Rectal smooth muscle tissue (tissue), 1 donor: ENCODE measurements at regions not wholly inside any gene's neighbourhood (a gene's known extent, or its start where the extent isn't known, plus 50 kb on each side); places are given as distances from the start of the nearest gene placed in this dataset.

ENCODE experiments used
- H3K27ac ChIP-seq: one replicate; pipeline ENCODE4 v1.7.0; 2013; ENCODE audit warnings: low read depth, low read length, inconsistent platforms
- H3K27me3 ChIP-seq: one replicate; pipeline ENCODE4 v1.7.0; 2013; ENCODE audit warnings: low read length; ENCODE audit not compliant: control insufficient read depth, insufficient read depth
- H3K36me3 ChIP-seq: one replicate; pipeline ENCODE4 v1.7.0; 2013; ENCODE audit warnings: low read length; ENCODE audit not compliant: control insufficient read depth, insufficient read depth
- H3K4me1 ChIP-seq: one replicate; pipeline ENCODE4 v1.7.0; 2013; ENCODE audit warnings: low read length; ENCODE audit not compliant: control insufficient read depth, insufficient read depth
- H3K4me3 ChIP-seq: one replicate; pipeline ENCODE4 v1.7.0; 2013; ENCODE audit warnings: low read length
- H3K9ac ChIP-seq: one replicate; pipeline ENCODE4 v1.7.0; 2013; ENCODE audit warnings: low read length

- Histone ChIP-seq H3K9ac (no peak overlapping the region), H3K27me3 (no peaks in the 10 kb centered on the region)
Measured at GRCh38 chr19:29415507-29415906, 110.3 kb upstream of the VSTM2B start.

GRCh38 chr19:29417048-29417447 is 108.7 kb upstream of the VSTM2B start:
- Histone ChIP-seq H3K27me3 (no peaks in the 10 kb centered on the region), H3K4me3 (no peak overlapping the region), H3K27ac (no peak overlapping the region), H3K36me3 (no peaks in the 10 kb centered on the region), H3K9ac (no peak overlapping the region), H3K4me1 (no peaks in the 10 kb centered on the region)

More at GRCh38 chr19:29415507-29415906, 110.3 kb upstream of the VSTM2B start:
- Histone ChIP-seq H3K4me1 (peaks cover 2% of the 10 kb centered on the region), H3K36me3 (no peaks in the 10 kb centered on the region), H3K27ac (no peak overlapping the region), H3K4me3 (no peak overlapping the region)

GRCh38 chr19:29418201-29418600 is 107.6 kb upstream of the VSTM2B start:
- no peaks in the 10 kb centered on the region for H3K27me3 ChIP-seq

GRCh38 chr19:29420065-29420464 is 105.7 kb upstream of the VSTM2B start:
- Histone ChIP-seq H3K36me3 (no peaks in the 10 kb centered on the region), H3K9ac (no peak overlapping the region), H3K27ac (no peak overlapping the region), H3K4me1 (no peaks in the 10 kb centered on the region), H3K4me3 (no peak overlapping the region), H3K27me3 (no peaks in the 10 kb centered on the region)

More at GRCh38 chr19:29418201-29418600, 107.6 kb upstream of the VSTM2B start:
- no peak overlapping the region for H3K27ac ChIP-seq
- no peak overlapping the region for H3K4me3 ChIP-seq
- H3K9ac ChIP-seq = no peak overlapping the region
- H3K36me3 ChIP-seq = no peaks in the 10 kb centered on the region
- no peaks in the 10 kb centered on the region for H3K4me1 ChIP-seq

GRCh38 chr19:29420482-29421195 is 105.2 kb upstream of the VSTM2B start:
- no peak overlapping the region for H3K27ac ChIP-seq
- H3K4me1 ChIP-seq = no peaks in the 10 kb centered on the region
- no peak overlapping the region for H3K9ac ChIP-seq
- no peaks in the 10 kb centered on the region for H3K27me3 ChIP-seq
- H3K4me3 ChIP-seq = no peak overlapping the region
- H3K36me3 ChIP-seq = no peaks in the 10 kb centered on the region

- no peak overlapping the region for H3K4me3 ChIP-seq
- no peak overlapping the region for H3K27ac ChIP-seq
Measured at GRCh38 chr19:29421196-29421545, 104.6 kb upstream of the VSTM2B start.

GRCh38 chr19:29422047-29422446 is 103.7 kb upstream of the VSTM2B start:
- no peaks in the 10 kb centered on the region for H3K4me1 ChIP-seq
- H3K27me3 ChIP-seq = no peaks in the 10 kb centered on the region
- H3K4me3 ChIP-seq = no peak overlapping the region
- H3K9ac ChIP-seq = no peak overlapping the region
- no peak overlapping the region for H3K27ac ChIP-seq
- H3K36me3 ChIP-seq = no peaks in the 10 kb centered on the region

More at GRCh38 chr19:29421196-29421545, 104.6 kb upstream of the VSTM2B start:
- Histone ChIP-seq H3K9ac (no peak overlapping the region), H3K36me3 (no peaks in the 10 kb centered on the region), H3K27me3 (no peaks in the 10 kb centered on the region), H3K4me1 (no peaks in the 10 kb centered on the region)

- H3K27ac ChIP-seq = no peak overlapping the region
- H3K9ac ChIP-seq = no peak overlapping the region
- no peak overlapping the region for H3K4me3 ChIP-seq
- H3K4me1 ChIP-seq = no peaks in the 10 kb centered on the region
- H3K27me3 ChIP-seq = no peaks in the 10 kb centered on the region
- no peaks in the 10 kb centered on the region for H3K36me3 ChIP-seq
Measured at GRCh38 chr19:29422486-29423085, 103.2 kb upstream of the VSTM2B start.

- H3K27me3 ChIP-seq = no peaks in the 10 kb centered on the region
- H3K36me3 ChIP-seq = no peaks in the 10 kb centered on the region
- H3K27ac ChIP-seq = no peak overlapping the region
- H3K9ac ChIP-seq = no peak overlapping the region
- no peaks in the 10 kb centered on the region for H3K4me1 ChIP-seq
- H3K4me3 ChIP-seq = no peak overlapping the region
Measured at GRCh38 chr19:29428071-29428470, 97.7 kb upstream of the VSTM2B start.

- no peaks in the 10 kb centered on the region for H3K27me3 ChIP-seq
- no peaks in the 10 kb centered on the region for H3K36me3 ChIP-seq
- no peak overlapping the region for H3K9ac ChIP-seq
- H3K27ac ChIP-seq = no peak overlapping the region
- H3K4me1 ChIP-seq = no peaks in the 10 kb centered on the region
- H3K4me3 ChIP-seq = no peak overlapping the region
Measured at GRCh38 chr19:29429021-29429420, 96.8 kb upstream of the VSTM2B start.

GRCh38 chr19:29429581-29429980 is 96.2 kb upstream of the VSTM2B start:
- H3K9ac ChIP-seq = no peak overlapping the region
- H3K4me3 ChIP-seq = no peak overlapping the region
- H3K27ac ChIP-seq = no peak overlapping the region
- H3K4me1 ChIP-seq = no peaks in the 10 kb centered on the region
- H3K36me3 ChIP-seq = no peaks in the 10 kb centered on the region
- no peaks in the 10 kb centered on the region for H3K27me3 ChIP-seq

- H3K36me3 ChIP-seq = no peaks in the 10 kb centered on the region
- no peaks in the 10 kb centered on the region for H3K27me3 ChIP-seq
- no peak overlapping the region for H3K4me3 ChIP-seq
- H3K27ac ChIP-seq = no peak overlapping the region
- no peak overlapping the region for H3K9ac ChIP-seq
- no peaks in the 10 kb centered on the region for H3K4me1 ChIP-seq
Measured at GRCh38 chr19:29431332-29431731, 94.5 kb upstream of the VSTM2B start.

GRCh38 chr19:29432677-29433076 is 93.1 kb upstream of the VSTM2B start:
- H3K27me3 ChIP-seq = no peaks in the 10 kb centered on the region
- H3K4me1 ChIP-seq = no peaks in the 10 kb centered on the region

More at GRCh38 chr19:29432677-29433076, 93.1 kb upstream of the VSTM2B start:
- Histone ChIP-seq H3K27ac (no peak overlapping the region), H3K9ac (no peak overlapping the region), H3K4me3 (no peak overlapping the region), H3K36me3 (no peaks in the 10 kb centered on the region)
